Lower leg skin (tissue), 3 donors: ENCODE measurements at regions not wholly inside any gene's neighbourhood (a gene's known extent, or its start where the extent isn't known, plus 50 kb on each side); places are given as distances from the start of the nearest gene placed in this dataset.

ENCODE experiments used
- CTCF ChIP-seq, 3 donors: fragments of 450-650 bp; IDR thresholded peaks; one replicate each; pipeline ENCODE4 v1.5.1; 2016; ENCODE audit warnings: antibody characterized with exemption in 3 of 3, mild to moderate bottlenecking in 3 of 3, moderate library complexity in 2 of 3
- POLR2A ChIP-seq, 2 donors: fragments of 450-650 bp; IDR thresholded peaks; one replicate each; pipeline ENCODE4 v1.6.1; 2016 to 2017; ENCODE audit warnings: antibody characterized with exemption in 2 of 2, mild to moderate bottlenecking in 1 of 2, moderate library complexity in 1 of 2

GRCh38 chr2:59276917-59277316 lies 1035.8 kb upstream of the FANCL start:
- no peak for TF ChIP-seq CTCF (IDR thresholded peaks at IDR 0.05)
- TF ChIP-seq POLR2A (IDR thresholded peaks at IDR 0.05), result no peak
